Gastrocnemius medialis (tissue), 4 donors: ENCODE measurements at regions not wholly inside any gene's neighbourhood (a gene's known extent, or its start where the extent isn't known, plus 50 kb on each side); places are given as distances from the start of the nearest gene placed in this dataset.

Experiments used
- ATAC-seq, 2 donors: fragments of 150-250 bp; one replicate each; pipeline ENCODE4 v1.9.1; 2016
- DNase-seq, 2 donors: peaks; one replicate each; pipeline ENCODE4 v3.0.0-alpha.2; 2019
- H3K27ac ChIP-seq, 4 donors: fragments of 200-600 bp; sonication (generic); 1 replicate in 1 of 4; 2 replicates in 3 of 4; pipeline ENCODE4 v1.5.1; 2016 to 2018; ENCODE audit warnings: mild to moderate bottlenecking in 2 of 4, moderate library complexity in 1 of 4
- H3K27me3 ChIP-seq, 3 donors: fragments of 200-600 bp; sonication (generic) in 2 of 3; 1 replicate in 1 of 3; 2 replicates in 2 of 3; pipeline versions ENCODE4 v1.5.1 to v1.6.0; 2016 to 2019; ENCODE audit warnings: mild to moderate bottlenecking in 1 of 3, moderate library complexity in 1 of 3
- H3K36me3 ChIP-seq, 2 donors: fragments of 200-600 bp; sonication (generic) in 1 of 2; one replicate each; pipeline ENCODE4 v1.5.1; 2017 to 2018
- H3K4me1 ChIP-seq, 2 donors: fragments of 200-600 bp; sonication (generic) in 1 of 2; one replicate each; pipeline ENCODE4 v1.5.1; 2016 to 2017; ENCODE audit warnings: mild to moderate bottlenecking in 2 of 2
- H3K4me3 ChIP-seq, 4 donors: fragments of 200-600 bp; sonication (generic) in 3 of 4; 1 replicate in 1 of 4; 2 replicates in 3 of 4; pipeline ENCODE4 v1.5.1; 2016 to 2019; ENCODE audit warnings: mild to moderate bottlenecking in 2 of 4
- H3K9me3 ChIP-seq, 3 donors: fragments of 200-600 bp; sonication (generic) in 2 of 3; 1 replicate in 1 of 3; 2 replicates in 2 of 3; pipeline ENCODE4 v1.5.1; 2016 to 2019
- POLR2A ChIP-seq, 2 donors: fragments of 450-650 bp; IDR thresholded peaks; one replicate each; pipeline ENCODE4 v1.6.1; 2017; ENCODE audit warnings: antibody characterized with exemption in 2 of 2, mild to moderate bottlenecking in 2 of 2, moderate library complexity in 2 of 2
- in situ Hi-C, 4 donors: fragments of 200-750 bp; cut with MboI; loops; one replicate each; pipeline versions ENCODE4 v1.15.0 to v1.8.0; 2017; ENCODE audit warnings: low sequenced_read_pairs in 4 of 4
- intact Hi-C: fragments of 100-400 bp; cut with DNase I; formaldehyde crosslinking; loops from one replicate; pipeline ENCODE4 v1.15.1; 2023; ENCODE audit warnings: low total_unique reads
- TF ChIP-seq, protein P1 (sequence below), 5 experiments: fragments of 450-650 bp in 3 of 5; fragments of 200-600 bp in 2 of 5; sonication (generic) in 2 of 5; IDR thresholded peaks in 4 of 5; conservative IDR thresholded peaks in 1 of 5; 1 replicate in 4 of 5; 2 replicates in 1 of 5; pipeline ENCODE4 v1.5.1; 2016 to 2019; ENCODE audit warnings: antibody characterized with exemption in 5 of 5, mild to moderate bottlenecking in 3 of 5, moderate library complexity in 3 of 5

DNA sequence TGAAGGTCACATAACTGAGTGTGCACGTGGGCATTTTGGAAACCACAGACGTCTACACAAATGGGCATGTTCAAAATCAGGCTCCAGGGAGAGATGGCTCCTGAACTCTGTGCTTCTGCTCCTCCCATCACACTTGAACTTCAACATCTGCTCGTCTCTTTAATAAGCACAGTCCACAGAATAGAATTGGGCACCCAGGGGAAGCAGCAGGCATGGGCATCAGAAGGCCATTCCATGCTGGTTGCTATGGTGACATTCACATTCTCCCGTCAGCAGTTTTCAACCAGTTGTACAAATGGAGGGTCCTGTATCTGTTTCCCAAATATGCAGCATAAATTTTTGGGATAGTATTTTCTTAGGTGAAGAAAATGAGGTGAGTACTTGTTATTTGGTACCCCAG, 183.7 kb upstream of the COPS8 start:
- DNase-seq, result no peak
- no peak overlapping the region for H3K4me3 ChIP-seq
- TF ChIP-seq, protein P1, sequence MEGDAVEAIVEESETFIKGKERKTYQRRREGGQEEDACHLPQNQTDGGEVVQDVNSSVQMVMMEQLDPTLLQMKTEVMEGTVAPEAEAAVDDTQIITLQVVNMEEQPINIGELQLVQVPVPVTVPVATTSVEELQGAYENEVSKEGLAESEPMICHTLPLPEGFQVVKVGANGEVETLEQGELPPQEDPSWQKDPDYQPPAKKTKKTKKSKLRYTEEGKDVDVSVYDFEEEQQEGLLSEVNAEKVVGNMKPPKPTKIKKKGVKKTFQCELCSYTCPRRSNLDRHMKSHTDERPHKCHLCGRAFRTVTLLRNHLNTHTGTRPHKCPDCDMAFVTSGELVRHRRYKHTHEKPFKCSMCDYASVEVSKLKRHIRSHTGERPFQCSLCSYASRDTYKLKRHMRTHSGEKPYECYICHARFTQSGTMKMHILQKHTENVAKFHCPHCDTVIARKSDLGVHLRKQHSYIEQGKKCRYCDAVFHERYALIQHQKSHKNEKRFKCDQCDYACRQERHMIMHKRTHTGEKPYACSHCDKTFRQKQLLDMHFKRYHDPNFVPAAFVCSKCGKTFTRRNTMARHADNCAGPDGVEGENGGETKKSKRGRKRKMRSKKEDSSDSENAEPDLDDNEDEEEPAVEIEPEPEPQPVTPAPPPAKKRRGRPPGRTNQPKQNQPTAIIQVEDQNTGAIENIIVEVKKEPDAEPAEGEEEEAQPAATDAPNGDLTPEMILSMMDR (IDR thresholded peaks at IDR 0.05 in 4 of 5, conservative IDR thresholded peaks at IDR 0.05 in 1 of 5), result no peak
- TF ChIP-seq POLR2A (IDR thresholded peaks at IDR 0.05), result no peak
- H3K36me3 ChIP-seq, result no peaks in the 10 kb centered on the region
- intact Hi-C loops, result no loop called here
- H3K27ac ChIP-seq, result no peak overlapping the region
- no peak for ATAC-seq
- H3K9me3 ChIP-seq, result no peaks in the 10 kb centered on the region
- peaks cover 0 to 4% (median 0%) of the 10 kb centered on the region in 3 donors for H3K27me3 ChIP-seq
- in situ Hi-C loops, result no loop called here
- H3K4me1 ChIP-seq, result no peaks in the 10 kb centered on the region

DNA sequence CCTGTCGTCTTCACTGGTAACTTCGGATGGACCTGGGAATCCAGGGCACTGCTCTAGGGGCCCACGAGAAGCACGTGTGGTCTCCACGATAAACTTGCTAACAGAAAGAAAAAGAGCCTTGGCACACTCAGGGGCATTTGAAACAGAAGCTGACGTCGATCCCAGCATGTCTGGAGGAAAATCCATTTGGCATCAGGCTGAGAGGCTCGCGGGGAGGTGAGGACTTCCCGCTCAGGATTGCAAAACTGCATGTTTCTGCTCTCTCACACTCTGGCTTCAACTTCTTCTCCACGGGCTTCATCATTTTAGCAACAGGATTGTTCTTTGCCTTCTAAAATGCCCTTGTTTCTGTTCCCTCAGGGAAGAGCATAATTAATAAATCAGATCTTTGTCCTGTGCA, 181.7 kb upstream of the COPS8 start:
- peaks cover 0 to 4% (median 0%) of the 10 kb centered on the region in 3 donors for H3K27me3 ChIP-seq
- ATAC-seq, result peak in 1 of 2 donors; percentile 46
- no peak overlapping the region for H3K4me3 ChIP-seq
- H3K9me3 ChIP-seq, result no peaks in the 10 kb centered on the region
- in situ Hi-C loops (no loop called here), intact Hi-C loops (no loop called here)
- DNase-seq, result peak in 1 of 2 donors; percentile 44
- H3K4me1 ChIP-seq, result no peaks in the 10 kb centered on the region
- H3K27ac ChIP-seq, result peak overlapping the region in 1 of 4 donors; percentile 50
- H3K36me3 ChIP-seq, result no peaks in the 10 kb centered on the region
- no peak for TF ChIP-seq POLR2A (IDR thresholded peaks at IDR 0.05)
- TF ChIP-seq, protein P1 (IDR thresholded peaks at IDR 0.05 in 4 of 5, conservative IDR thresholded peaks at IDR 0.05 in 1 of 5), result no peak

DNA sequence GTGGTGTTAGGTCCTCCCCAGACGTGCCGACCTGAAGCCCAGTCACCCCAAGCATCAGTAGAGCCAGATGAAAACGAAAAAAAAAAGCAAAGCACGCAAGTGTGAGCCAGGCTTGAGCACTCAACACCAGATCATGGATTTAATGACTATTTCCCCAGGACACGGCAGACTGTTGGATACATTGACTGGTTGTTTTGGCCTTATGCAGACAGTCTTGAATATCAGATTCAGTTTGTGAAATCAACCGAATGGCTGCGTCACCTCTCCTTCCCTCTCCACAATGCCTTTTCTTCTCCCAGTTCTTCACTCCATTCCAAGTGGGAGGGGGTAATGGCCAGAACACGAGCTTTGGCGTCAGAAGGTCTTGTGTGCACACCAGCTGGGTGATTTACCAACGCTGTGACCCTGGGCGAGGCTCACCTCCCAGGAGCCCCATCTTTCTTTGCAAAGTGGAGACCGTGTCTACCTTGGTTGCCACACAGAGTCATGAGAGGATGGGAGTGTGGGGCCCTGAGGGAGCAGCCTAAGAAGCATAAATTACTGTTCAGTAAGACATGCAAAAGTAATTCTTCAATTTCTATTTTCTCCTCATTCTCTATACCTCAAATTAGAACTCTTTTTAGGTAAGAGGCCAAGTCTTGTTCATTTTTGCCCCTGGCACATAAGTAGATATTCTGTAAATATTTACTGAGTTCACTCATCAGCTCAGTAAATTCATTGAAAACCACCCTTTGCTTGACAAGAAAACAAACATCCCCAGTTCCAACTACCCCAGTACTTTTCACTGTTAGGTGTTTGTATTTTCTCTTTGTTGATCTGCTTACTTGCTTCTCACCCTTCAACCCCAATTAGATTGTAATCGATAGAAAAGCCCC, 181.1 kb upstream of the COPS8 start:
- intact Hi-C loops, result no loop called here
- peak in 1 of 2 donors; percentile 56 for DNase-seq
- Histone ChIP-seq H3K36me3 (no peaks in the 10 kb centered on the region), H3K9me3 (no peaks in the 10 kb centered on the region), H3K4me1 (no peaks in the 10 kb centered on the region), H3K27ac (peak overlapping the region in 1 of 4 donors; percentile 50), H3K4me3 (no peak overlapping the region), H3K27me3 (peaks cover 0 to 4% (median 0%) of the 10 kb centered on the region in 3 donors)
- in situ Hi-C loops, result no loop called here
- TF ChIP-seq, protein P1 (IDR thresholded peaks at IDR 0.05 in 4 of 5, conservative IDR thresholded peaks at IDR 0.05 in 1 of 5), result no peak
- TF ChIP-seq POLR2A (IDR thresholded peaks at IDR 0.05), result no peak
- ATAC-seq, result peak in 1 of 2 donors; percentile 56

DNA sequence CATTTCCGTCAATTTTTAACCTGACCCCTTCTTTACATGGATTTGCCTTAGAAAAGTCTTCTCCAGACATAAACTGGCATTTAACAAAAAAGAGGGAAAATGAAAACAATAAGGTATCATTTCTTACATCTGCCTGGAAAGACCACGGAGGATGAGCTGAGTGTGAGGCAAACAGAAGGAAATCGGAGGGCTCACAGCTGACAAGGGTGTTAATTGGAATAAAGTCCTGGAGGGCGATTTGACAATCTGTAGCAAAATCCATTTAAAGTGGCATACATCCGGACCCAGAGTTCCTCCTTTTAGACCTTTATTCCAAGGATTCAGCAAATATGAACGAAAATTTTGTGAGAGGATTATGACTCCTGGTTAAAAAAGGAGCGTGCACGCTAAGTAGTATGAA, 179.7 kb upstream of the COPS8 start:
- ATAC-seq (no peak), DNase-seq (no peak)
- TF ChIP-seq, protein P1 (IDR thresholded peaks at IDR 0.05 in 4 of 5, conservative IDR thresholded peaks at IDR 0.05 in 1 of 5), result no peak
- TF ChIP-seq POLR2A (IDR thresholded peaks at IDR 0.05), result no peak
- Histone ChIP-seq H3K4me3 (no peak overlapping the region), H3K27me3 (peaks cover 0 to 4% (median 0%) of the 10 kb centered on the region in 3 donors), H3K9me3 (no peaks in the 10 kb centered on the region), H3K36me3 (no peaks in the 10 kb centered on the region), H3K4me1 (no peaks in the 10 kb centered on the region), H3K27ac (no peak overlapping the region)
- in situ Hi-C loops, result no loop called here
- intact Hi-C loops, result no loop called here
